H9 (cell line): ENCODE measurements at regions not wholly inside any gene's neighbourhood (a gene's known extent, or its start where the extent isn't known, plus 50 kb on each side); places are given as distances from the start of the nearest gene placed in this dataset.

Experiments used
- DNase-seq: peaks from one replicate; pipeline ENCODE4 v3.0.0-alpha.2; 2017
- H2AFZ ChIP-seq: one replicate; pipeline ENCODE4 v1.6.1; 2013; ENCODE audit warnings: mild to moderate bottlenecking, low read length, control low read depth, moderate library complexity
- H2AK5ac ChIP-seq: 2 replicates; pipeline ENCODE4 v1.6.1; 2013; ENCODE audit warnings: low read length, control low read depth, mixed read lengths; ENCODE audit not compliant: insufficient read length
- H2BK120ac ChIP-seq: one replicate; pipeline ENCODE4 v1.6.1; 2013; ENCODE audit warnings: low read depth, mild to moderate bottlenecking, low read length, control low read depth, inconsistent platforms; ENCODE audit not compliant: poor library complexity, severe bottlenecking
- H2BK12ac ChIP-seq: 2 replicates; pipeline ENCODE4 v1.6.1; 2013; ENCODE audit warnings: low read length, control low read depth, mixed read lengths, low read depth; ENCODE audit not compliant: insufficient read length
- H2BK15ac ChIP-seq: 2 replicates; pipeline ENCODE4 v1.6.1; 2013; ENCODE audit warnings: low read depth, low read length, control low read depth
- H2BK20ac ChIP-seq: one replicate; pipeline ENCODE4 v1.6.1; 2013; ENCODE audit warnings: low read depth, mild to moderate bottlenecking, low read length, control low read depth, inconsistent platforms; ENCODE audit not compliant: poor library complexity, severe bottlenecking
- H2BK5ac ChIP-seq: 2 replicates; pipeline ENCODE4 v1.6.1; 2013; ENCODE audit warnings: low read length, control low read depth, mixed read lengths; ENCODE audit not compliant: insufficient read length
- H3K14ac ChIP-seq: 2 replicates; pipeline ENCODE4 v1.6.1; 2013; ENCODE audit warnings: low read length, control low read depth; ENCODE audit not compliant: insufficient read depth
- H3K18ac ChIP-seq: 2 replicates; pipeline ENCODE4 v1.6.1; 2013; ENCODE audit warnings: low read depth, mild to moderate bottlenecking, mixed read lengths, low read length, control low read depth; ENCODE audit not compliant: insufficient read length
- H3K23ac ChIP-seq: 2 replicates; pipeline ENCODE4 v1.6.1; 2013; ENCODE audit warnings: low read length, control low read depth, mixed read lengths, low read depth; ENCODE audit not compliant: insufficient read length
- H3K23me2 ChIP-seq: 2 replicates; pipeline ENCODE4 v1.6.1; 2013; ENCODE audit warnings: low read depth, mild to moderate bottlenecking, mixed read lengths, low read length, control low read depth; ENCODE audit not compliant: insufficient read length, poor library complexity, severe bottlenecking
- H3K27ac ChIP-seq: 2 replicates; pipeline ENCODE4 v1.5.1; 2013; ENCODE audit warnings: low read length, control low read depth, mixed read lengths, low read depth; ENCODE audit not compliant: insufficient read length
- H3K27me3 ChIP-seq: 2 replicates; pipeline ENCODE4 v1.6.1; 2013; ENCODE audit warnings: low read length, control low read depth, inconsistent platforms; ENCODE audit not compliant: insufficient read depth
- H3K4ac ChIP-seq: 2 replicates; pipeline ENCODE4 v1.6.1; 2013; ENCODE audit warnings: low read depth, mild to moderate bottlenecking, control low read depth, inconsistent platforms, low read length, moderate library complexity
- H3K4me1 ChIP-seq: 2 replicates; pipeline ENCODE4 v1.6.1; 2013; ENCODE audit warnings: low read length, control low read depth, inconsistent platforms; ENCODE audit not compliant: insufficient read depth
- H3K4me2 ChIP-seq: 2 replicates; pipeline ENCODE4 v1.6.1; 2013; ENCODE audit warnings: low read length, control low read depth, mixed read lengths; ENCODE audit not compliant: insufficient read length, insufficient read depth
- H3K56ac ChIP-seq: 2 replicates; pipeline ENCODE4 v1.6.1; 2013; ENCODE audit warnings: low read depth, mild to moderate bottlenecking, mixed read lengths, low read length, control low read depth; ENCODE audit not compliant: insufficient read length
- H3K79me1 ChIP-seq: 2 replicates; pipeline ENCODE4 v1.6.1; 2013; ENCODE audit warnings: low read depth, mild to moderate bottlenecking, moderate library complexity, low read length, control low read depth, inconsistent platforms; ENCODE audit not compliant: insufficient read depth, poor library complexity, severe bottlenecking
- H3K79me2 ChIP-seq: 2 replicates; pipeline ENCODE4 v1.6.1; 2013; ENCODE audit warnings: low read length, control low read depth, inconsistent platforms; ENCODE audit not compliant: insufficient read depth
- H3K9ac ChIP-seq: 2 replicates; pipeline ENCODE4 v1.6.1; 2013; ENCODE audit warnings: low read length, control low read depth, mixed read lengths; ENCODE audit not compliant: insufficient read length; ENCODE audit errors: extremely low read depth
- H3K9me3 ChIP-seq: one replicate; pipeline ENCODE4 v1.6.1; 2013; ENCODE audit warnings: low read depth, low read length, inconsistent platforms; ENCODE audit not compliant: control insufficient read depth
- H3T11ph ChIP-seq: one replicate; pipeline ENCODE4 v1.6.1; 2013; ENCODE audit warnings: mild to moderate bottlenecking, low read length, control low read depth, inconsistent platforms
- H4K20me1 ChIP-seq: one replicate; pipeline ENCODE4 v1.6.1; 2013; ENCODE audit not compliant: control insufficient read depth, insufficient read length, insufficient read depth
- H4K5ac ChIP-seq: 2 replicates; pipeline ENCODE4 v1.6.1; 2013; ENCODE audit warnings: low read depth, mild to moderate bottlenecking, mixed read lengths, low read length, control low read depth; ENCODE audit not compliant: insufficient read length
- H4K8ac ChIP-seq: replicated peaks from 2 replicates; pipeline ENCODE4 v1.6.1; 2013; ENCODE audit warnings: low read length, control low read depth, mixed read lengths, low read depth; ENCODE audit not compliant: insufficient read length
- H4K91ac ChIP-seq: 2 replicates; pipeline ENCODE4 v1.6.1; 2013; ENCODE audit warnings: low read depth, mild to moderate bottlenecking, moderate library complexity, mixed read lengths, low read length, control low read depth; ENCODE audit not compliant: insufficient read length
- H3K27ac Mint-ChIP-seq, 3 experiments: 2 replicates in 2 of 3; 3 replicates in 1 of 3; pipeline ENCODE4 v1.8.0; 2020 to 2021; ENCODE audit warnings: mixed read lengths in 3 of 3, mild to moderate bottlenecking in 1 of 3, moderate library complexity in 1 of 3
- H3K27me3 Mint-ChIP-seq: 2 replicates; pipeline ENCODE4 v1.8.0; 2021; ENCODE audit warnings: low read depth, mild to moderate bottlenecking, moderate library complexity, mixed read lengths
- H3K36me3 Mint-ChIP-seq, 3 experiments: 2 replicates in 2 of 3; 3 replicates in 1 of 3; pipeline ENCODE4 v1.8.0; 2020 to 2021; ENCODE audit warnings: low read depth in 3 of 3, mixed read lengths in 3 of 3; ENCODE audit not compliant: insufficient read depth in 1 of 3
- H3K4me1 Mint-ChIP-seq, 2 experiments: 2 replicates each; pipeline ENCODE4 v1.8.0; 2020; ENCODE audit warnings: mixed read lengths in 2 of 2
- H3K4me3 Mint-ChIP-seq, 2 experiments: 2 replicates in 1 of 2; 3 replicates in 1 of 2; pipeline ENCODE4 v1.8.0; 2020 to 2021; ENCODE audit warnings: mild to moderate bottlenecking in 2 of 2, mixed read lengths in 2 of 2, moderate library complexity in 1 of 2
- H3K9me3 Mint-ChIP-seq, 2 experiments: 2 replicates in 1 of 2; 3 replicates in 1 of 2; pipeline ENCODE4 v1.8.0; 2020; ENCODE audit warnings: mild to moderate bottlenecking in 2 of 2, mixed read lengths in 2 of 2, moderate library complexity in 1 of 2
- CTCF ChIP-seq: fragments of 200-600 bp; sonication (generic); conservative IDR thresholded peaks from 3 replicates; pipeline ENCODE4 v1.8.0; 2021; ENCODE audit warnings: antibody characterized with exemption, mild to moderate bottlenecking
- WGBS: extraction: QIAGEN DNeasy Blood & Tissue Kit; methylation state at CpG from one replicate; pipeline ENCODE4 v1.1.7; 2013; ENCODE audit warnings: missing lambda C conversion rate, low lambda C conversion rate, mixed read lengths; ENCODE audit not compliant: insufficient read length; ENCODE audit errors: extremely low coverage; 5-methylcytosine and 5-hydroxymethylcytosine counted together

GRCh38 chr16:65327346-65327745, 205.5 kb upstream of the CDH11 start:
- Histone ChIP-seq H3K79me1 (no peaks in the 10 kb centered on the region), H3K4me2 (no peak overlapping the region), H2BK15ac (no peak overlapping the region), H4K8ac (no peak overlapping the region), H2BK120ac (no peak overlapping the region), H3K79me2 (no peaks in the 10 kb centered on the region), H3K4me1 (no peaks in the 10 kb centered on the region), H4K91ac (no peak overlapping the region), H2BK20ac (no peak overlapping the region), H2BK5ac (no peak overlapping the region), H3K27ac (no peak overlapping the region), H3K9me3 (no peaks in the 10 kb centered on the region), H3K23ac (no peak overlapping the region), H3T11ph (no peak overlapping the region), H3K14ac (no peak overlapping the region), H3K9ac (no peak overlapping the region), H2AFZ (no peak overlapping the region), H4K20me1 (no peaks in the 10 kb centered on the region), H4K5ac (no peak overlapping the region), H2BK12ac (no peak overlapping the region), H2AK5ac (no peak overlapping the region), H3K18ac (no peak overlapping the region), H3K27me3 (no peaks in the 10 kb centered on the region), H3K23me2 (no peaks in the 10 kb centered on the region), H3K4ac (no peak overlapping the region), H3K56ac (no peak overlapping the region)
- no CpG with 5 or more reads among the region's 2 CpGs for WGBS
- TF ChIP-seq CTCF: no peak
- H3K27ac Mint-ChIP-seq: no peak overlapping the region
- no peaks in the 10 kb centered on the region; a peak in 1 of 7 replicates for H3K36me3 Mint-ChIP-seq
- no peaks in the 10 kb centered on the region for H3K4me1 Mint-ChIP-seq
- H3K27me3 Mint-ChIP-seq: no peaks in the 10 kb centered on the region; the same call in 1 of the 2 replicates
- DNase-seq: no peak
- H3K4me3 Mint-ChIP-seq: no peak overlapping the region
- H3K9me3 Mint-ChIP-seq: no peaks in the 10 kb centered on the region
